ENCODE measurements at regions not wholly inside any gene's neighbourhood (a gene's known extent, or its start where the extent isn't known, plus 50 kb on each side); places are given as distances from the start of the nearest gene placed in this dataset.
"Not testable (repeated sequence)": the region's sequence is repeated elsewhere in the genome, so short reads cannot be mapped to it uniquely, and the experiment has no call there.

DNA sequence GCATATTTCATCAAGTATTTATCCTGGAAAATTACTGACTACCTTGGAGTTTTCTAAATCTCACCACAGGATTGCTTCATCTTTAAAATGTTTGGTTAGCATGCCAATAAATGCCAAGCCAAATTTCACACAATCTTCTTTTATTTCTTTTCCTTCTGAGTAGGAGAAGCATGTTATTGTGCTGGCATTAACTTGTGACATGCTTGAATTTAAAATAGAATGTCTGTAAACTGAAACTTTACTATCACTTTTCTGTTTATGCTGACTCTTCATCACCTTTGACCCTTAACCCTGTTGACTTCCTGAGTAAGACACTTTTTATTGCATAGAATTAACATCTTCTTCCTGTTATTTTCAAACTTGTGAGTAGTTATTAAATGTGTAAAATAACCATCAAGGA, 56.2 kb upstream of the LRRTM4 start:
- H3K4me3 ChIP-seq (replicated peaks; ENCODE audit: low read depth, low read length) = no peak overlapping the region
- TF ChIP-seq, protein P1, sequence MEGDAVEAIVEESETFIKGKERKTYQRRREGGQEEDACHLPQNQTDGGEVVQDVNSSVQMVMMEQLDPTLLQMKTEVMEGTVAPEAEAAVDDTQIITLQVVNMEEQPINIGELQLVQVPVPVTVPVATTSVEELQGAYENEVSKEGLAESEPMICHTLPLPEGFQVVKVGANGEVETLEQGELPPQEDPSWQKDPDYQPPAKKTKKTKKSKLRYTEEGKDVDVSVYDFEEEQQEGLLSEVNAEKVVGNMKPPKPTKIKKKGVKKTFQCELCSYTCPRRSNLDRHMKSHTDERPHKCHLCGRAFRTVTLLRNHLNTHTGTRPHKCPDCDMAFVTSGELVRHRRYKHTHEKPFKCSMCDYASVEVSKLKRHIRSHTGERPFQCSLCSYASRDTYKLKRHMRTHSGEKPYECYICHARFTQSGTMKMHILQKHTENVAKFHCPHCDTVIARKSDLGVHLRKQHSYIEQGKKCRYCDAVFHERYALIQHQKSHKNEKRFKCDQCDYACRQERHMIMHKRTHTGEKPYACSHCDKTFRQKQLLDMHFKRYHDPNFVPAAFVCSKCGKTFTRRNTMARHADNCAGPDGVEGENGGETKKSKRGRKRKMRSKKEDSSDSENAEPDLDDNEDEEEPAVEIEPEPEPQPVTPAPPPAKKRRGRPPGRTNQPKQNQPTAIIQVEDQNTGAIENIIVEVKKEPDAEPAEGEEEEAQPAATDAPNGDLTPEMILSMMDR (IDR thresholded peaks at IDR 0.05; ENCODE audit: low read depth, low read length, missing control alignments) = no peak
- no peak for DNase-seq (ENCODE audit: extremely low read depth, low read depth)

DNA sequence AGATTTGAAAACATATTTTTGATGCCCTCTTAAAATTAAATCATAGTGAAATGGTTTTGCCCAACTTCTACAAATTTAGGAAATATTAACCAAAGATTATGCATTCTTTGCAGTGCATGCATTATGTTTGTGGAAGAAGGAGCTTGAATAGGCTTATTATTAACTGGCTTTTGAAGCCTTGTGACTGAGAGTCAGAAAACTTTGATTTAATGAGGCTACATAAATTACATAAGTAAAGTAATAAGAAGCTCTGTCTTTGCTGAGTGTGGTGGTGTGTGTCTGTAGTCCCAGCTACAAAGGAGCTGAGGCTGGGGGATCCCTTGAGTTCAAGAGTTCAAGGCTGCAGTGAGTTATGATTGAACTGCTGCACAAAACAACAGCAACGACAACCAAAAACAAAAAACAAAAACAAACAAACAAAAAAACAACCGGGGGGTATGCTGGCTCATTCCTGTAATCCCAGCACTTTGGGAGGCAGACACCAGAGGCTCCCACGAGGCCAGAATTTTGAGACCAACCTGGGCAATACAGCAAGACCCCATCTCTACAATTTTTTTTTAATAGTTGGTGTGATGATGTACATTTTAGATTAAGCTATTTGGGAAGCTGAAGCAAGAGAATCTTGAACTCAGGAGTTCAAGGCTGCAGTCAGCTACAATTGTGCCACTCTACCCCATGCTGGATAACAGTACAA, 57.0 kb upstream of the LRRTM4 start:
- H3K4me3 ChIP-seq (replicated peaks; ENCODE audit: low read depth, low read length) = no peak overlapping the region
- no peak for DNase-seq (ENCODE audit: extremely low read depth, low read depth)
- TF ChIP-seq, protein P1 (IDR thresholded peaks at IDR 0.05; ENCODE audit: low read depth, low read length, missing control alignments) = no peak

DNA sequence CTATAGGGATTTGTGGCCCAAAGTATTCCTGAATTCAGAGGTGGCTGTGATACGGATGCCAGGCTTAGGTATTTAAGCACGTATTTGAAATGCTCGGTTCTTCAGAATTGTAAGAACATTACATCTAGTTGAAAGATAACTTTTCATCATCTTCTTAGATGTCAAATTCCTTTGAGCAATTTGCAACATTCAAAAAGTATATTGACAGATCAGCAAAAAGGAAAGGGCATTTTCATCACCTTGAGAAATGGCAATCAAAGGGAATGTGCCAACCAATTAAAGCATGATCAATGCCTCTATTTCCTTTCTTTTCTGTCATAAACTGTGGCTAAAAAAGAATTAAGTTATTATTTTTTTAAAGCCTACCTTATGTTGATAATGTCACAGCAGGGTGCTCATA, 66.3 kb upstream of the LRRTM4 start:
- no peak for DNase-seq (ENCODE audit: extremely low read depth, low read depth)
- H3K4me3 ChIP-seq (replicated peaks; ENCODE audit: low read depth, low read length) = no peak overlapping the region
- TF ChIP-seq, protein P1 (IDR thresholded peaks at IDR 0.05; ENCODE audit: low read depth, low read length, missing control alignments) = no peak

DNA sequence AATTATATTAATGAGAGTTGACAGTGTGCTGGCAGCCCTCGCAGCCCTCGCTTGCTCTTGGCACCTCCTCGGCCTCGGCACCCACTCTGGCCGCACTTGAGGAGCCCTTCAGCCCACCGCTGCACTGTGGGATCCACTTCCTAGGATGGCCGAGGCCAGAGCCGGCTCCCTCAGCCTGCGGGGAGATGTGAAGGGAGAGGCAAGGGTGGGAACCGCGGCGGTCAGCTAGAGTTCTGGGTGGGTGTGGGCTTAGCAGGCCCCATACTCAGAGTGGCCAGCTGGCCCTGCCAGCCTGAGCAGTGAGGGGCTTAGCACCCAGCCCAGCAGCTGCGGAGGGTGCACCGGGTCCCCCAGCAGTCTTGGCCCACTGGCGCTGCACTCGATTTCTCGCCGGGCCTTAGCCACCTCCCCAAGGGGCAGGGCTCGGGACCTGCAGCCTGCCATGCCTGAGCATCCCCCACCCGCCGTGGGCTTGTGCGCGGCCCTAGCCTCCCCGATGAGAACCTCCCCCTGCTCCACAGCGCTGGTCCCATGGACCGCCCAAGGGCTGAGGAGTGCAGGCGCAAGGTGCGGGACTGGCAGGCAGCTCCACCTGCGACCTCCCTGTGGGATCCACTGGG, 68.2 kb upstream of the LRRTM4 start:
- TF ChIP-seq, protein P1 (IDR thresholded peaks at IDR 0.05; ENCODE audit: low read depth, low read length, missing control alignments) = no peak
- no peak for DNase-seq (ENCODE audit: extremely low read depth, low read depth)
- no peak overlapping the region for H3K4me3 ChIP-seq (replicated peaks; ENCODE audit: low read depth, low read length)

DNA sequence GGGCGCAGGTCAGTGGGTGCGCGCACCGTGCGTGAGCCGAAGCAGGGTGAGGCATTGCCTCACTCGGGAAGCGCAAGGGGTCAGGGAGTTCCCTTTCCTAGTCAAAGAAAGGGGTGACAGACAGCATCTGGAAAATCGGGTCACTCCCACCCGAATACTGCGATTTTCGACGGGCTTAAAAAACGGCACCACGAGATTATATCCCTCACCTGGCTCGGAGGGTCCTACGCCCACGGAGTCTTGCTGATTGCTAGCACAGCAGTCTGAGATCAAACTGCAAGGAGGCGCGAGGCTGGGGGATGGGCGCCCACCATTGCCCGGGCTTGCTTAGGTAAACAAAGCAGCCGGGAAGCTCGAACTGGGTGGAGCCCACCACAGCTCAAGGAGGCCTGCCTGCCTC, 70.8 kb upstream of the LRRTM4 start:
- H3K4me3 ChIP-seq (replicated peaks; ENCODE audit: low read depth, low read length); DNase-seq (ENCODE audit: extremely low read depth, low read depth): not testable (repeated sequence)

DNA sequence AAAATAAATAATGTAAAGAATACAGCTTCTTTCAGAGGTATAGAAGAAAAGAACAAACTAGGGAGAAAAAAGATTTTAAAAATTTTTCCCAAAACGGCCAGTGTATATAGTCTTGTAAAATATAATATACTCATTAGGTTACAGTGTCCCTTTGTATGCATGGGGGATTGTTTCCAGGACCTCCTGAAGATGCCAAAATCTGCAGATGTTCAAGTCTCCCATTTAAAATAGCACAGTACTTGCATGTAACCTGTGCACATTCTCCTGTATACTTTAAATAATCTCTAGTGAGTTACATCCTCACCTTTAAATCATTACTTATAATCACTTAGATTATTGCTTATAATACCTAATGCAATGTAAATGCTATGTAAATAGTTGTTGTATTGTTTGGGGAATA, 80.6 kb upstream of the LRRTM4 start:
- no peak for DNase-seq (ENCODE audit: extremely low read depth, low read depth)
- no peak overlapping the region for H3K4me3 ChIP-seq (replicated peaks; ENCODE audit: low read depth, low read length)
- TF ChIP-seq, protein P1 (IDR thresholded peaks at IDR 0.05; ENCODE audit: low read depth, low read length, missing control alignments) = no peak

DNA sequence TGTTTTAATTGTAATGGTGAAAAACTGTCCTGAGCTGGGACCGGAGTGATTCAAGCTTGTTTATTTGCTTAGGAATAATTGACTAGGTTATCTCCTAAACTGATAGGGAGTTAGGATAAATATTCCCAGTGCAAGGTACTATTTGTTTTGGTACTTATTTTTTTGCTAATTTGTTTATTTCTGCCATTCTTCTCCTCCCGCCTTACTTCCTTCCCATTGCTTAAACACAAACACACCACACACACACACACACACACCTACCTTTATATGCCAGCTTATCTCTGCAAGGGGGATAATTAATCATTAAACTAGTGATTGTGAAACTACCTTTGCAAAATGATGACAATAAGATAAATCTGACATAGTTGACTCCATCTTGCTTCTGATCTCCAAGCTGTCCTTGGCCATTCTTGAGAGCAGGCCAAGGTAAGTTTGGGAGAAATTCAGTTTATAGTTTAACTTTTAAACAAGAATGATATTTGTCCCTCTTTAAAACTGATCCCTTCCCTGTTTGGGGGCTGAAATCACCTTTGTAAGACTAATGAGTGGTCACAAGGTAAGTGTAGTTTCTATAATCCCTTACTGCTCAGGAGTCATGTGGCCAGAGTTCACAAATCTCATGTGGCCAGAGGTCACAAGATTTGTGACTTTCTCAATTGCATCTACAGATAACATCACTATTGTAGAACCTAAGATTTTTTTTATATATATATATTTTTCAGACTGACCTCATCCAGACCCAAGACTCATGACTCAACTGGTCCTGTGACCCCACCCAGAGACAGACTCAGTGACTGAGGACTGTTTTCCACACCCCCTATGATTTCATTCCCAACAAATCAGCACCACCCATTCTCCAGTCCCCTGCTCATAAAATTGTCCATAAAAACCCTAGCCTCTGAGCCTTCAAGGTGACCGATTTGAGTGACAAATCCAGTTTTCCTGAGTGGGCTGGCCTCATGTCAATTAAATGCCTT, 83.1 kb upstream of the LRRTM4 start:
- no peak for DNase-seq (ENCODE audit: extremely low read depth, low read depth)
- TF ChIP-seq, protein P1 (IDR thresholded peaks at IDR 0.05; ENCODE audit: low read depth, low read length, missing control alignments) = no peak
- no peak overlapping the region for H3K4me3 ChIP-seq (replicated peaks; ENCODE audit: low read depth, low read length)

Measured in HFF-Myc (cell line).